ENCODE measurements at regions not wholly inside any gene's neighbourhood (a gene's known extent, or its start where the extent isn't known, plus 50 kb on each side); places are given as distances from the start of the nearest gene placed in this dataset.

DNA sequence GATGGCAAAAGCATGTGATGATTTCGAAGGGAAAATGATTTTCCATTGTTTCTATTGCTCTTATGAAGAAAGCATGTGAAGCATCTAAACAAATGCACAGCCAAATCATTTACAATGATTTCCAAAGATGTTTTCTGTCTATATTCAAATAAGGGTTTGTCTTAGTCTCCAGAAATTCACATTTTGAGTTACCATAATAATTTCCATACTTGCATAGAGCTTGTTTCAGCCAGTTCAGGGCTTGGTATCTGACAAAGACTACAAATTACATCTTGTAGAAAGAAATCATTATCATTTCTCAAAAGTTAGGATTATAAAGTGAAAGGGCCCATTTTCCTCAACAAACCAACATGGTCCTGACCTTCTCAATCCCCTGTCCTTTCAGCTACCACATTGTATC is 74.4 kb upstream of the PLEKHG1 start:
- Histone ChIP-seq H3K9me3 (ENCODE audit: low read depth, low read length) (no peaks in the 10 kb centered on the region), H3K4me3 (no peak overlapping the region), H3K9ac (ENCODE audit: insufficient read length) (no peak overlapping the region), H3K36me3 (ENCODE audit: insufficient read depth, low read length) (no peaks in the 10 kb centered on the region), H3K27ac (no peak overlapping the region)
- TF ChIP-seq POLR2AphosphoS5 (IDR thresholded peaks at IDR 0.05; ENCODE audit: borderline replicate concordance, low read depth, low read length) (no peak), EZH2 (IDR thresholded peaks at IDR 0.05) (no peak), FOXP2 (optimal IDR thresholded peaks at IDR 0.05; ENCODE audit: control extremely low read depth, extremely low read length, insufficient read depth) (no peak)
- DNase-seq (ENCODE audit: low read depth, low spot score): no peak

DNA sequence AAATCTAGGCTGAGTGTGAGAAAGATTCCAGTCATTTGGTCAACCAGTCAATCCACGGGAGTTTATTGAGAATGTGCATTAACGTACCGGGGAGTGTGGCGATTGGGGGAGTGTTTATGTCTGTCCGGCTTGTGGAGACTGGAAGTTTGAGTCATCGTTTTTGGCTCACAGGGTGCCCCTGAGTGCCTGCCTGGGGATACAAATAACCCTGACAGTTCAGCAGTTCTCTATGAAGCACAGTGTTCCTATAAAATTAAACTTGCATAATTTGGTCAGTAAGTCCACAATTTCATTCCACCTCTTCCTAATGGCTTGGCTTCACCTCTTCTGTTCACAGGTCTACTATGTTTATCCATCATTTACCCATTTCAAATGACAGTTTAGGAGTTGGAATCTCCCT is 72.6 kb upstream of the PLEKHG1 start:
- no peaks in the 10 kb centered on the region for H3K36me3 ChIP-seq (ENCODE audit: insufficient read depth, low read length)
- no peak for TF ChIP-seq FOXP2 (optimal IDR thresholded peaks at IDR 0.05; ENCODE audit: control extremely low read depth, extremely low read length, insufficient read depth)
- no peak for TF ChIP-seq EZH2 (IDR thresholded peaks at IDR 0.05)
- TF ChIP-seq POLR2AphosphoS5 (IDR thresholded peaks at IDR 0.05; ENCODE audit: borderline replicate concordance, low read depth, low read length): no peak
- no peaks in the 10 kb centered on the region for H3K9me3 ChIP-seq (ENCODE audit: low read depth, low read length)
- no peak for DNase-seq (ENCODE audit: low read depth, low spot score)
- no peak overlapping the region for H3K4me3 ChIP-seq
- H3K27ac ChIP-seq: no peak overlapping the region
- H3K9ac ChIP-seq (ENCODE audit: insufficient read length): no peak overlapping the region

DNA sequence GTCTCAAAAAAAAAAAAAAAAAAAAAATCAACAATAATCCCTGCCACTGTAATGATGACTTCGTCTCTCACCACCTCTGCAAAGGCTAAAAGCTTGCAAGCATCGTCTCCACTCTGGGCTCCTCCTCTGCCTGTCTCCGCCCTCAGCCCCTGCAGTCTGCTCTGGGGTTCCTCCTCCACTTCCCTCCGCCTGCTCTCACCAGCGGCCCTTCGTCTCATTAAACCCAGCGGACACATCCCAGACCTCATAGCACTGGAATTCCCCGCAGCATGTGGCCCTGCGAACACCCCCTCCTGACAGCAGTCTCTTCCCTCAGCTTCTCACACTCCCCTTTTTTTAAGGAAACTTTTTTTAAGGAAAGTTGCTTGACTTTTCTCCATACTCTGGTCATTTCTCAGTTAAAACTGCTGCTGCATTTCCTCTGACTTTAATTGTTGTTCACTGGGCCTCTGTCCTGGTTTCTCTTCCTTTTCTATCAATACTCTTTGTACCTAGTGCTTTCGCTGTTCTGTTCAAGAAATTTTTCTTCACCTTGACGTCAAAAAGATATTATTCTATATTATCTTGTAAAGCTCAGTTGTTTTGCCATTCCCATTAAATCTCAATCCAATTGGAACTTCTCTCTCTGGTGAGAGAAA is 70.9 kb upstream of the PLEKHG1 start:
- H3K36me3 ChIP-seq (ENCODE audit: insufficient read depth, low read length): no peaks in the 10 kb centered on the region
- TF ChIP-seq EZH2 (IDR thresholded peaks at IDR 0.05) (no peak), FOXP2 (optimal IDR thresholded peaks at IDR 0.05; ENCODE audit: control extremely low read depth, extremely low read length, insufficient read depth) (no peak), POLR2AphosphoS5 (IDR thresholded peaks at IDR 0.05; ENCODE audit: borderline replicate concordance, low read depth, low read length) (no peak)
- H3K9me3 ChIP-seq (ENCODE audit: low read depth, low read length): no peaks in the 10 kb centered on the region
- H3K4me3 ChIP-seq: no peak overlapping the region
- no peak overlapping the region for H3K27ac ChIP-seq
- no peak overlapping the region for H3K9ac ChIP-seq (ENCODE audit: insufficient read length)
- no peak for DNase-seq (ENCODE audit: low read depth, low spot score)

DNA sequence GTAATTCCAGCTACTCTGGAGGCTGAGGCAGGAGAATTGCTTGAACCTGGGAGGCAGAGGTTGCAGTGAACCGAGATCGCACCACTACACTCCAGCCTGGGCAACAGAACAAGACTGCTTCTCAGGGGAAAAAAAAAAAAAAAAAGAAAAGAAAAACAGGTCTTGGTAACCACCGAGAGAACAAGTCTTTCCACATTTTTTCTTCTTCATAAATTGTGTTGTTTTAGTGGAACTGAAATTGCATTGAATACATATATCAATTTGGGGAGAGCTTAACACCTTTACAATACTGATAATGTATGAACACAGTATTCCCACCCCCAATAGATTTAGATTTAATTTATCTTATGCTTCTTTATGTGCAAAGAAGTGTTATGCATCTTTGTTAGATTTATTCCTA is 70.0 kb upstream of the PLEKHG1 start:
- TF ChIP-seq FOXP2 (optimal IDR thresholded peaks at IDR 0.05; ENCODE audit: control extremely low read depth, extremely low read length, insufficient read depth): no peak
- TF ChIP-seq EZH2 (IDR thresholded peaks at IDR 0.05): no peak
- H3K36me3 ChIP-seq (ENCODE audit: insufficient read depth, low read length): no peaks in the 10 kb centered on the region
- H3K9me3 ChIP-seq (ENCODE audit: low read depth, low read length): no peaks in the 10 kb centered on the region
- no peak for DNase-seq (ENCODE audit: low read depth, low spot score)
- no peak overlapping the region for H3K9ac ChIP-seq (ENCODE audit: insufficient read length)
- no peak overlapping the region for H3K4me3 ChIP-seq
- no peak overlapping the region for H3K27ac ChIP-seq

DNA sequence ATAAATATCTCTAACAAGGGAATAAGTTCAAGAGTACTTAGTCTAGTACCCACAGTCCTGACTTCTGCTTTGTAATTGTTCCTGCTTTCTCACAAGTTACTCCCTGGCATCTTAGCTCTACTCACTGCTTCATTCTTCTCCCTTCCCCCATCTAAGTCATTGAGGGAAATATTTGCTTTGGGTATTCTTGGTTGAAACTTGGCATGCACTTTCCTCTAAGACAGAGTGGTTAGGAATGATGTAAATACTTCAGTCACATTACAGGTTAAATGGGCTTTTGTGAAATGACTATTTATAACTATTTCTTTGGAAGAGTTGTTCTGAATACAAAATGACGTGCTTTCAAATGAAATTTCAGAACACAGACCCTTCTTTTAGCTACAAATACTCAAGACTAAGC is 67.7 kb upstream of the PLEKHG1 start:
- Histone ChIP-seq H3K9me3 (ENCODE audit: low read depth, low read length) (no peaks in the 10 kb centered on the region), H3K4me3 (no peak overlapping the region), H3K36me3 (ENCODE audit: insufficient read depth, low read length) (no peaks in the 10 kb centered on the region), H3K27ac (no peak overlapping the region), H3K9ac (ENCODE audit: insufficient read length) (no peak overlapping the region)
- DNase-seq (ENCODE audit: low read depth, low spot score): no peak
- TF ChIP-seq FOXP2 (optimal IDR thresholded peaks at IDR 0.05; ENCODE audit: control extremely low read depth, extremely low read length, insufficient read depth) (no peak), EZH2 (IDR thresholded peaks at IDR 0.05) (no peak), POLR2AphosphoS5 (IDR thresholded peaks at IDR 0.05; ENCODE audit: borderline replicate concordance, low read depth, low read length) (no peak)

DNA sequence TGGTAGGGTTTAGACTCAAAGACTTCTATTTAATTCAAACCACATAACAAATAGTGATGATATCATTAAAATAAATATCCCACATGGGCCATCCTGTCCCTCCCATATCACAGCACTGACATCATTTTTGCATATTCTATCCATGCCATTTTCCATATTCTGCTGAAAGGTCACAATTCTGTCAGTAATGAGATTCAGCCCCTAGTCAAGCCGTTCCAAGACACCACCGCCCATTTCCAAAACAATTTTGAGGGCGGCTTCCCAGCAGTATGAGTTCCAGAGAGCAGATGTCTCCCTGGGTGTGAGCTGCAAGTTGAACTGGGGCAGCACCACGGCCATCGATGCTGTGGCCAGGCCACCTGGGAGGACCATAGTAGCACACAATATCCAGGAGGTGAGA is 65.1 kb upstream of the PLEKHG1 start:
- no peak for TF ChIP-seq POLR2AphosphoS5 (IDR thresholded peaks at IDR 0.05; ENCODE audit: borderline replicate concordance, low read depth, low read length)
- no peak for TF ChIP-seq EZH2 (IDR thresholded peaks at IDR 0.05)
- no peak for TF ChIP-seq FOXP2 (optimal IDR thresholded peaks at IDR 0.05; ENCODE audit: control extremely low read depth, extremely low read length, insufficient read depth)
- H3K9me3 ChIP-seq (ENCODE audit: low read depth, low read length): no peaks in the 10 kb centered on the region
- no peak overlapping the region for H3K27ac ChIP-seq
- H3K36me3 ChIP-seq (ENCODE audit: insufficient read depth, low read length): no peaks in the 10 kb centered on the region
- no peak overlapping the region for H3K9ac ChIP-seq (ENCODE audit: insufficient read length)
- H3K4me3 ChIP-seq: no peak overlapping the region
- no peak for DNase-seq (ENCODE audit: low read depth, low spot score)

DNA sequence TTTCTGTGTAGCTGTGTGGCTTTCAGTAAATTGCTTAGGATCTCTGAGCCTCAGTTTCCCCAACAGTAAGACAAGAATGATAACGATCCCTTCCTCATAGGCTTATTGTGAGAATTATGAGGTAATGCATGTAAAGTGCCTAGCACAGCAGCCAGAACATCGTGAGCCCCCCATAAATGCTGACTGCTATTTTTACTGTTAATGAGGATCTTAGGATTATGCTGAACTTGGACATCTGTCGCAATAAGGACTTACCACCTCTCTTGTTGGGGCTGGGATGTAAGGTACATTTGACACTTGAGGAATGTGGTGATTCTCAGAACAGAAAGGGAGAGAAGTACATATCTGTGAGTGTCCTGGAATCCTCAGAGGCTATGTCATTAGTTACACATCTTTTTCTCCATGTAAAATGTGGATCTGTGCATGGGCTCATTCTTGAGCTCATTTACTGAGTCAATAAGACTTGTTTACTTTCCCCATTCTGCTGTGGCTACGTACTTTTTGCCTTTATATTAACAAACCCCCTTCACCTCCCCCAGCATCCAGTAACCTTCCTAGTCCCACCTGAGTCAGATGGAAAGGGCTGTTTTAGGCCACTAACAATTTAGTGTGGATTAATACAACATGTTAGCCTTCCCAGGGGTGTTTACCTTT is 64.4 kb upstream of the PLEKHG1 start:
- H3K4me3 ChIP-seq: no peak overlapping the region
- H3K9me3 ChIP-seq (ENCODE audit: low read depth, low read length): no peaks in the 10 kb centered on the region
- no peaks in the 10 kb centered on the region for H3K36me3 ChIP-seq (ENCODE audit: insufficient read depth, low read length)
- H3K27ac ChIP-seq: no peak overlapping the region
- DNase-seq (ENCODE audit: low read depth, low spot score): no peak
- H3K9ac ChIP-seq (ENCODE audit: insufficient read length): no peak overlapping the region
- TF ChIP-seq FOXP2 (optimal IDR thresholded peaks at IDR 0.05; ENCODE audit: control extremely low read depth, extremely low read length, insufficient read depth) (no peak), POLR2AphosphoS5 (IDR thresholded peaks at IDR 0.05; ENCODE audit: borderline replicate concordance, low read depth, low read length) (no peak), EZH2 (IDR thresholded peaks at IDR 0.05) (no peak)

DNA sequence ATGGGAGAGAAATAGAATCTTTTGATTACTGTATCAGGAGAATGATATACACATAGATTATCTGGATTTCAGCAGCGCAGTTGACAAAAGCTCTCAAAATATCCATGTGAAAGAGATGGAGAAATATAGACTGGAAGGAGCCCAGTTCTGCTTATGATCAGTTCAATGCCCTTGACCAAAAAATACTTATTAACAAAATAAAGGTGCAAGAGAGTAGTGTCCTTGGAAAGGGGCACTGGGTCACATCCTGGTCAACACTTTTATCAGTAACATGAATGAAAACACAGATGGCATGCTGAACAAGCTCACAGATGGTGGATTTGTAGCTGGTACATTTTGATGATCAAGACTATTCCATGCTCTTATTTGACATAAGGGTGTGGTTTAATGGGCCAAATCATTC is 63.9 kb upstream of the PLEKHG1 start:
- Histone ChIP-seq H3K27ac (no peak overlapping the region), H3K4me3 (no peak overlapping the region), H3K9me3 (ENCODE audit: low read depth, low read length) (no peaks in the 10 kb centered on the region), H3K36me3 (ENCODE audit: insufficient read depth, low read length) (no peaks in the 10 kb centered on the region), H3K9ac (ENCODE audit: insufficient read length) (no peak overlapping the region)
- no peak for DNase-seq (ENCODE audit: low read depth, low spot score)
- TF ChIP-seq POLR2AphosphoS5 (IDR thresholded peaks at IDR 0.05; ENCODE audit: borderline replicate concordance, low read depth, low read length): no peak
- no peak for TF ChIP-seq FOXP2 (optimal IDR thresholded peaks at IDR 0.05; ENCODE audit: control extremely low read depth, extremely low read length, insufficient read depth)

DNA sequence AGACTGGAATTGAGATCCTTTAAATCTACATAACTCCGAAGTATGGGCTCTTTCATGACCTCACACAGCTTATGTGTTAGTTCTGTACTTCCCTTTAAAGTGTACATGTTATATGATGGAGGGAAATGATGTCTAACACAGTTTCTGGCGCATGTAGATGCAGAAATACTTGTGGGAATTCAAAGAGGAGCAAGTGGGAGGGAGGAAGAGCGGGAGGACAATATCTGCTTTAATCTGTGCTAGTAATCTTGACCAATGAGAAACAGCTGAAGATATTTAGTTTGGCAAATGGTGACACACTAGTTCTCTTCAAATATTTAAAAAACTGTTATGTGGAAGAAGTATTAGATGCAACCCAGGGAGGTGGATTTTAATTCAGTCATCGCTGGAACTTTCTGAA is 62.9 kb upstream of the PLEKHG1 start:
- H3K4me3 ChIP-seq: no peak overlapping the region
- H3K27ac ChIP-seq: no peak overlapping the region
- TF ChIP-seq EZH2 (IDR thresholded peaks at IDR 0.05) (no peak), POLR2AphosphoS5 (IDR thresholded peaks at IDR 0.05; ENCODE audit: borderline replicate concordance, low read depth, low read length) (no peak), FOXP2 (optimal IDR thresholded peaks at IDR 0.05; ENCODE audit: control extremely low read depth, extremely low read length, insufficient read depth) (no peak)
- DNase-seq (ENCODE audit: low read depth, low spot score): no peak
- H3K36me3 ChIP-seq (ENCODE audit: insufficient read depth, low read length): no peaks in the 10 kb centered on the region
- H3K9me3 ChIP-seq (ENCODE audit: low read depth, low read length): no peaks in the 10 kb centered on the region
- H3K9ac ChIP-seq (ENCODE audit: insufficient read length): no peak overlapping the region
